GM12878 (cell line): ENCODE measurements at regions not wholly inside any gene's neighbourhood (a gene's known extent, or its start where the extent isn't known, plus 50 kb on each side); places are given as distances from the start of the nearest gene placed in this dataset.

Experiments used
- CBX3 ChIP-seq: fragments of 200-600 bp; sonication (generic); IDR thresholded peaks from 2 replicates; pipeline ENCODE4 v1.6.1; 2016; ENCODE audit warnings: low read depth, borderline replicate concordance
- CTCF ChIP-seq, 3 experiments: IDR thresholded peaks in 2 of 3; conservative IDR thresholded peaks in 1 of 3; 2 replicates each; pipeline ENCODE4 v1.5.1; 2011; ENCODE audit warnings: low read depth in 3 of 3, low read length in 3 of 3, mild to moderate bottlenecking in 3 of 3, control low read depth in 2 of 3, moderate library complexity in 2 of 3, inconsistent platforms in 1 of 3, mixed read lengths in 1 of 3; ENCODE audit not compliant: control insufficient read depth in 2 of 3, insufficient read depth in 1 of 3; ENCODE audit errors: extremely low read depth in 1 of 3
- EGR1 ChIP-seq, 2 experiments: IDR thresholded peaks; 1 replicate in 1 of 2; 2 replicates in 1 of 2; pipeline ENCODE4 v1.6.1; 2011 to 2012; ENCODE audit warnings: low read depth in 2 of 2, low read length in 2 of 2, borderline replicate concordance in 1 of 2, mild to moderate bottlenecking in 1 of 2, moderate library complexity in 1 of 2
- MYC ChIP-seq: IDR thresholded peaks from 2 replicates; pipeline ENCODE4 v1.6.1; 2011; ENCODE audit warnings: mild to moderate bottlenecking, low read length, moderate library complexity, inconsistent platforms; ENCODE audit not compliant: insufficient read depth, insufficient replicate concordance, insufficient read length, severe bottlenecking
- PBX3 ChIP-seq: IDR thresholded peaks from 2 replicates; pipeline ENCODE4 v1.6.1; 2011; ENCODE audit warnings: mild to moderate bottlenecking, low read depth, low read length, moderate library complexity; ENCODE audit not compliant: insufficient replicate concordance
- POLR2AphosphoS5 ChIP-seq: IDR thresholded peaks from 2 replicates; pipeline ENCODE4 v1.6.1; 2011; ENCODE audit warnings: mild to moderate bottlenecking, low read length, inconsistent platforms
- RAD21 ChIP-seq: IDR thresholded peaks from 2 replicates; pipeline ENCODE4 v1.6.1; 2011; ENCODE audit warnings: mild to moderate bottlenecking, low read depth, low read length, moderate library complexity; ENCODE audit not compliant: insufficient read depth
- RFX5 ChIP-seq: IDR thresholded peaks from 2 replicates; pipeline ENCODE4 v1.6.1; 2011; ENCODE audit warnings: low read depth, low read length, improper control_type of control experiment
- SRF ChIP-seq, 2 experiments: IDR thresholded peaks; 2 replicates each; pipeline ENCODE4 v1.6.1; 2011; ENCODE audit warnings: low read depth in 2 of 2, low read length in 2 of 2, mild to moderate bottlenecking in 1 of 2, moderate library complexity in 1 of 2
- TAF1 ChIP-seq: IDR thresholded peaks from 2 replicates; pipeline ENCODE4 v1.6.1; 2011; ENCODE audit warnings: mild to moderate bottlenecking, low read depth, low read length, borderline replicate concordance
- TF ChIP-seq, protein P1 (sequence below): IDR thresholded peaks from 2 replicates; pipeline ENCODE4 v1.6.1; 2012; ENCODE audit warnings: low read length, inconsistent platforms
- TF ChIP-seq, protein P2 (sequence below): fragments of 450-650 bp; IDR thresholded peaks from 2 replicates; pipeline ENCODE4 v1.6.1; 2018; ENCODE audit warnings: borderline replicate concordance, mild to moderate bottlenecking; ENCODE audit not compliant: partially characterized antibody

GRCh38 chr6:135627092-135627715 is 129.7 kb upstream of the AHI1 start:
- TF ChIP-seq PBX3 (no peak), TAF1 (no peak), RAD21 (no peak), MYC (no peak), EGR1 (IDR thresholded peaks at IDR 0.05; ENCODE audit: borderline replicate concordance in 1 of 2, low read depth in 2 of 2, low read length in 2 of 2) (no peak), CTCF (IDR thresholded peaks at IDR 0.05 in 2 of 3, conservative IDR thresholded peaks at IDR 0.05 in 1 of 3; ENCODE audit: control insufficient read depth in 2 of 3, extremely low read depth in 1 of 3, insufficient read depth in 1 of 3, low read depth in 3 of 3, low read length in 3 of 3) (no peak), SRF (IDR thresholded peaks at IDR 0.05; ENCODE audit: low read depth in 2 of 2, low read length in 2 of 2) (no peak), CBX3 (no peak), POLR2AphosphoS5 (no peak), RFX5 (no peak)
- TF ChIP-seq, protein P1, sequence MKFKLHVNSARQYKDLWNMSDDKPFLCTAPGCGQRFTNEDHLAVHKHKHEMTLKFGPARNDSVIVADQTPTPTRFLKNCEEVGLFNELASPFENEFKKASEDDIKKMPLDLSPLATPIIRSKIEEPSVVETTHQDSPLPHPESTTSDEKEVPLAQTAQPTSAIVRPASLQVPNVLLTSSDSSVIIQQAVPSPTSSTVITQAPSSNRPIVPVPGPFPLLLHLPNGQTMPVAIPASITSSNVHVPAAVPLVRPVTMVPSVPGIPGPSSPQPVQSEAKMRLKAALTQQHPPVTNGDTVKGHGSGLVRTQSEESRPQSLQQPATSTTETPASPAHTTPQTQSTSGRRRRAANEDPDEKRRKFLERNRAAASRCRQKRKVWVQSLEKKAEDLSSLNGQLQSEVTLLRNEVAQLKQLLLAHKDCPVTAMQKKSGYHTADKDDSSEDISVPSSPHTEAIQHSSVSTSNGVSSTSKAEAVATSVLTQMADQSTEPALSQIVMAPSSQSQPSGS, result no peak
- TF ChIP-seq, protein P2, sequence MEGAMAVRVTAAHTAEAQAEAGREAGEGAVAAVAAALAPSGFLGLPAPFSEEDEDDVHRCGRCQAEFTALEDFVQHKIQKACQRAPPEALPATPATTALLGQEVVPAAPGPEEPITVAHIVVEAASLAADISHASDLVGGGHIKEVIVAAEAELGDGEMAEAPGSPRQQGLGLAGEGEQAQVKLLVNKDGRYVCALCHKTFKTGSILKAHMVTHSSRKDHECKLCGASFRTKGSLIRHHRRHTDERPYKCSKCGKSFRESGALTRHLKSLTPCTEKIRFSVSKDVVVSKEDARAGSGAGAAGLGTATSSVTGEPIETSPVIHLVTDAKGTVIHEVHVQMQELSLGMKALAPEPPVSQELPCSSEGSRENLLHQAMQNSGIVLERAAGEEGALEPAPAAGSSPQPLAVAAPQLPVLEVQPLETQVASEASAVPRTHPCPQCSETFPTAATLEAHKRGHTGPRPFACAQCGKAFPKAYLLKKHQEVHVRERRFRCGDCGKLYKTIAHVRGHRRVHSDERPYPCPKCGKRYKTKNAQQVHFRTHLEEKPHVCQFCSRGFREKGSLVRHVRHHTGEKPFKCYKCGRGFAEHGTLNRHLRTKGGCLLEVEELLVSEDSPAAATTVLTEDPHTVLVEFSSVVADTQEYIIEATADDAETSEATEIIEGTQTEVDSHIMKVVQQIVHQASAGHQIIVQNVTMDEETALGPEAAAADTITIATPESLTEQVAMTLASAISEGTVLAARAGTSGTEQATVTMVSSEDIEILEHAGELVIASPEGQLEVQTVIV, result no peak
